ENCODE measurements at regions not wholly inside any gene's neighbourhood (a gene's known extent, or its start where the extent isn't known, plus 50 kb on each side); places are given as distances from the start of the nearest gene placed in this dataset.

GRCh38 chr6:40717411-40718057 lies 130.4 kb upstream of the LRFN2 start:
- no peak for DNase-seq (ENCODE audit: extremely low read depth in 1 of 11, low read depth in 9 of 11, low spot score in 4 of 11)

GRCh38 chr6:40715570-40716403 lies 128.6 kb upstream of the LRFN2 start:
- DNase-seq (ENCODE audit: extremely low read depth in 1 of 11, low read depth in 9 of 11, low spot score in 4 of 11), result no peak

- no peak for DNase-seq (ENCODE audit: extremely low read depth in 1 of 11, low read depth in 9 of 11, low spot score in 4 of 11)
Measured at GRCh38 chr6:40714576-40715564, 127.7 kb upstream of the LRFN2 start.

- DNase-seq (ENCODE audit: extremely low read depth in 1 of 11, low read depth in 9 of 11, low spot score in 4 of 11), result no peak
Measured at GRCh38 chr6:40714143-40714542, 127.0 kb upstream of the LRFN2 start.

- no peak for DNase-seq (ENCODE audit: extremely low read depth in 1 of 11, low read depth in 9 of 11, low spot score in 4 of 11)
Measured at GRCh38 chr6:40713002-40713719, 126.0 kb upstream of the LRFN2 start.

- no peak for DNase-seq (ENCODE audit: extremely low read depth in 1 of 11, low read depth in 9 of 11, low spot score in 4 of 11)
Measured at GRCh38 chr6:40710626-40711330, 123.6 kb upstream of the LRFN2 start.

GRCh38 chr6:40708049-40708448 lies 120.9 kb upstream of the LRFN2 start:
- DNase-seq (ENCODE audit: extremely low read depth in 1 of 11, low read depth in 9 of 11, low spot score in 4 of 11), result no peak

GRCh38 chr6:40706178-40706577 lies 119.0 kb upstream of the LRFN2 start:
- DNase-seq (ENCODE audit: extremely low read depth in 1 of 11, low read depth in 9 of 11, low spot score in 4 of 11), result no peak

GRCh38 chr6:40705354-40705753 lies 118.2 kb upstream of the LRFN2 start:
- DNase-seq (ENCODE audit: extremely low read depth in 1 of 11, low read depth in 9 of 11, low spot score in 4 of 11), result no peak

GRCh38 chr6:40701352-40702007 lies 114.3 kb upstream of the LRFN2 start:
- no peak for DNase-seq (ENCODE audit: extremely low read depth in 1 of 11, low read depth in 9 of 11, low spot score in 4 of 11)

GRCh38 chr6:40700006-40700580 lies 112.9 kb upstream of the LRFN2 start:
- no peak for DNase-seq (ENCODE audit: extremely low read depth in 1 of 11, low read depth in 9 of 11, low spot score in 4 of 11)

- no peak for DNase-seq (ENCODE audit: extremely low read depth in 1 of 11, low read depth in 9 of 11, low spot score in 4 of 11)
Measured at GRCh38 chr6:40695750-40696415, 108.7 kb upstream of the LRFN2 start.

- DNase-seq (ENCODE audit: extremely low read depth in 1 of 11, low read depth in 9 of 11, low spot score in 4 of 11), result no peak
Measured at GRCh38 chr6:40695114-40695513, 108.0 kb upstream of the LRFN2 start.

- DNase-seq (ENCODE audit: extremely low read depth in 1 of 11, low read depth in 9 of 11, low spot score in 4 of 11), result no peak
Measured at GRCh38 chr6:40693768-40694167, 106.6 kb upstream of the LRFN2 start.

GRCh38 chr6:40692337-40692736 lies 105.2 kb upstream of the LRFN2 start:
- DNase-seq (ENCODE audit: extremely low read depth in 1 of 11, low read depth in 9 of 11, low spot score in 4 of 11), result no peak

GRCh38 chr6:40689185-40689584 lies 102.0 kb upstream of the LRFN2 start:
- DNase-seq (ENCODE audit: extremely low read depth in 1 of 11, low read depth in 9 of 11, low spot score in 4 of 11), result no peak

GRCh38 chr6:40688214-40688761 lies 101.1 kb upstream of the LRFN2 start:
- no peak for DNase-seq (ENCODE audit: extremely low read depth in 1 of 11, low read depth in 9 of 11, low spot score in 4 of 11)
